ENCODE measurements at regions not wholly inside any gene's neighbourhood (a gene's known extent, or its start where the extent isn't known, plus 50 kb on each side); places are given as distances from the start of the nearest gene placed in this dataset.
A peak's percentile ranks its signal among the peaks of the same experiment; 100 is the strongest.
"Not testable (repeated sequence)": the region's sequence is repeated elsewhere in the genome, so short reads cannot be mapped to it uniquely, and the experiment has no call there.

DNA sequence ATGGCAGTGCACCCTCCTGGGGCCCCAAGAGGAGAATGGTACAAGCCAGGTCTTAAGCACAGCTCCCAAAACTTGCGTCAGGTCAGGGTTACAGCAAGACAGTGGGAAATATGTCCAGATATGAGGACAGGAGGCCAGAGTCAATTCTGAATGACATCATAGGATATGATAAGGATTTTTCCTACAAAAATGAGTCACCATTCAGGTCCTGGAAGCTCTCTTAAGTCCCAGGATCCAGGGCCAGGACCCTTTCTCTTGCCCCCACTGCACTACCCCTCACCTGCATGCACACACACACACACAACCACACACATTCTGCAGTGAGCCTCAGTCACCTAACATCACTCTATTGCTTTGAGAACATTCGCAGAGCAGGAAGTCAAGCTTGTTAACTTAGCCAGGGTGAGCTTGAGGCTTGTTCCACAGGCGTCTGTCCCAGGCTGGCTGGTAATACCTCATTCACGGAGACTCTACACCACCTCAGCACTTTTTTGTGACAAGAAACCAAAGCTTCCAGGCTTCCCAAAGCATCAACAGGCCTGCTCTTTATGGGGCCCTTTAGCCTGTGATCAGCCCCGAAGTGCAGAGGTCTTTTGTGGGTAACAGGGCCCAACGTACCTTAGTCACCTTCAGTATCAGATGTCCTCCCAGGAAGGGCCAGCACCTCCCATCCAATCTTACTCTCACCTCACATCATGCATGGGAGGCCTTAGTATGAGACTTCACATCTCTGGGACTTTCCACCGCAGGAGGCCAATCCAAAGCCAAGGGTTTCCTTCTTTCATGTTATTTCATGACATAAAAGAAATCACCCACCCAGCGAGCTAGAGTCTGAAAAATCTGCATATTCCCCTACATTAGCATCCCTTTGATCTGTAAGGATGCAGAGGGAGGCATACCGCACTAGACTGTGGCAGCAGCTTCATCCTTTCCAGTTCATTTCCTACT is 74.0 kb upstream of the LIPC start:
- peak; percentile 12 for DNase-seq (ENCODE audit: low read depth in 2 of 2)

DNA sequence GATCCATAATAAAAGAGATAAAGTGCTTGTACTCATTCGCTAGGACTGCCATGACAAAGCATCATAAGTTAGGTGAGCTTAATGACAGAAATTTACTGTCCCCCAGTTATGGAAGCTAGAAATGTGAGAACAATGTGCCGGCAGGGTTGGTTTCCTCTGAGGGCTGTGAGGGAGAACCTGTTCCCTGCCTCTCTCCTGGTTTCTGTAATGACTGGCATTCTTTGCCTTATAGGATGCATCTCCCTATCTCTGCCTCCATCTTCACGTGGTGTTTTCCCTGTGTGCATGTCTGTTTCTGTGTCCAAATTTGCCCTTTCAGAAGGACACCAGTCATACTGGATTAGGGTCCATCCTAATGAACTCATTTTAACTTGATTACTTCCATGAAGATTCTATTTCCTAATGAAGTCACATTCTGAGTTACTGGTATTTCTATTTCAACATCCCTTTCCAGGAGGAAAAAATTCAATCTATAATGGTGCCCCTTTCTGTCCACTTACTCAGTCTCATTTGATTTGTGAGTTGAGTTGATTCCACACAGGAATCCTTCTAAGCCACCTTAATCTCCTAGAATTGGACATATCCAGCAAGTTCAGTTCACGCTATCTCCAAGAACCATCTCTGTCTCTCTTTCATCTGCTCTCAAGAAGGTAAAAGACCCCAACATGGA is 71.2 kb upstream of the LIPC start:
- DNase-seq (ENCODE audit: low read depth in 2 of 2), result no peak

DNA sequence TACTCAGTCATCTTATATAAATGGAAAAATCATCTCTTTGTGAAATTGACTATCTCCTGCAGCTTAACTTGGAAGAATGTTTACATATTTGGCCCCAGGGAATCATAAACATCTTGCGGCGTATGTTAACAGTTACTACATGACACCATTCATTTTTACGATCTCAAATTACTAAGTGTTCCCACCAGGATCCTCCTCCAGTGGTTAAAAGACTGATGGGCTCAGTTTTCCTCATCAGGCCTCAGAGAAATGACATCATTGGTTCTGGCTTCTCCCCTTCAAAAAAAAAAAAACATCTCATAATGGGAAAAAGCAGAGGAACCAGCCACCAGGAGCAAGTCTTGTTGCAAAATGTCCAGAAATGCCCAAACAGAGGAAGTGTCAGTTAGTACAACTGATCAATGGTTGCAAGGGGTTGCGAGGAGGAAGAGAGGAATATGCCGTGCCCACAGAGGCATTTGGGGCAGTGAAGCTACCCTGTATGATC is 70.5 kb upstream of the LIPC start:
- no peak for DNase-seq (ENCODE audit: low read depth in 2 of 2)

DNA sequence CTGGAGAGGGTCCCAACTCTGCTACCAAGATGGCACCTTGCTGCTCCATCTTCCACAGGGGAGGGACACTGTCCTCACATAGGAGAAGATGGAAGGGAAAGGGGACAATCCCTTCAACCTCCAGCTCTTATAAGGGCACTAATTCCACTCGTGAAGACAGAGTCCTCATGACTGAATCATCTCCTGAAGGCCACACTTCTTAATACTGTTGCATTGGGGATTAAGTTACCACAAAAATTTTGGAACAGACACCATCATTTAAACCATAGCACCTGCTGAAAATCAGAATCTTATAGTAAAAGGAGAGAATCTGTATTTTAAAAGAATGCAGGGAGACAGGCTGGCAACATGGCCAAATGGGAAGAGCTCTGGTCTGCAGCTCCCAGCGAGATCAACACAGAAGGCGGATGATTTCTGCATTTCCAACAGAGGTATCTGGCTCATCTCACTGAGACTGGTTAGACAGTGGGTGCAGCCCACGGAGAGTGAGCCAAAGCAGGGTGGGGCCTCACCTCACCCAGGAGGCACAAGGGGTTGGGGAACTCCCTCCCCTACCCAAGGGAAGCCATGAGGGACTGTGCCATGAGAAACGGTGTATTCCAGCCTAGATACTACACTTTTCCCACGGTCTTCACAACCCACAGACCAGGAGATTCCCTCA is 69.4 kb upstream of the LIPC start:
- no peak for DNase-seq (ENCODE audit: low read depth in 2 of 2)

DNA sequence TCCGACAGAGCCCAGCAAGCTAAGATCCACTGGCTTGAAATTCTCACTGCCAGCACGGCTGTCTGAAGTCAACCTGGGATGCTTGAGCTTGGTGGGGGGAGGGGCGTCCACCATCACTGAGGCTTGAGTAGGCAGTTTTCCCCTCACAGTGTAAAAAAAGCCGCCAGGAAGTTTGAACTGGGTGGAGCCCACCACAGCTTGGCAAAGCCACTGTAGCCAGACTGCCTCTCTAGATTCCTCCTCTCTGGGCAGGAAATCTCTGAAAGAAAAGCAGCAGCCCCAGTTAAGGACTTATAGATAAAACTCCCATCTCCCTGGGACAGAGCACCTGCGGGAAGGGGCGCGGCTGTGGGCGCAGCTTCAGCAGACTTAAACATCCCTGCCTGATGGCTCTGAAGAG is 68.7 kb upstream of the LIPC start:
- not testable (repeated sequence) for DNase-seq (ENCODE audit: low read depth in 2 of 2)

DNA sequence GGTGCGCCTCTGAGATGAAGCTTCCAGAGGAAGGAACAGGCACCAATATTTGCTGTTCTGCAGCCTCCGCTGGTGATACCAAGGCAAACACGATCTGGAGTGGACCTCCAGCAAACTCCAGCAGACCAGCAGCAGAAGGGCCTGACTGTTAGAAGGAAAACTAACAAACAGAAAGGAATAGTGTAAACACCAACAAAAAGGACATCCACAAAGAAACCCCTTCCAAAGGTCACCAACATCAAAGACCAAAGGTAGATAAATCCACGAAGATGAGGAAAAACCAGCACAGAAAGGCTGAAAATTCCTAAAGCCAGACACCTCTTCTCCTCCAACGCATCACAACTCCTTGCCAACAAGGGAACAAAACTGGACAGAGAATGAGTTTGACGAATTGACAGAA is 68.1 kb upstream of the LIPC start:
- not testable (repeated sequence) for DNase-seq (ENCODE audit: low read depth in 2 of 2)

DNA sequence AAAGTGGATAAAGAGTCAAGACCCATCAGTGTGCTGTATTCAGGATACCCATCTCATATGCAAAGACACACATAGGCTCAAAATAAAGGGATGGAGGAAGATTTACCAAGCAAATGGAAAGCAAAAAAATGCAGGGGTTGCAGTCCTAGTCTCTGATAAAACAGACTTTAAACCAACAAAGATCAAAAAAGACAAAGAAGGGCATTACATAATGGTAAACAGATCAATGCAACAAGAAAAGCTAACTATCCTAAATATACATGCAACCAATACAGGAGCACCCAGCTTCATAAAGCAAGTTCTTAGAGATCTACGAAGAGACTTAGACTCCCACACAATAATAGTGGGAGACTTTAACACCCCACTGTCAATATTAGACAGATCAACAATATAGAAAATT is 66.7 kb upstream of the LIPC start:
- not testable (repeated sequence) for DNase-seq (ENCODE audit: low read depth in 2 of 2)

DNA sequence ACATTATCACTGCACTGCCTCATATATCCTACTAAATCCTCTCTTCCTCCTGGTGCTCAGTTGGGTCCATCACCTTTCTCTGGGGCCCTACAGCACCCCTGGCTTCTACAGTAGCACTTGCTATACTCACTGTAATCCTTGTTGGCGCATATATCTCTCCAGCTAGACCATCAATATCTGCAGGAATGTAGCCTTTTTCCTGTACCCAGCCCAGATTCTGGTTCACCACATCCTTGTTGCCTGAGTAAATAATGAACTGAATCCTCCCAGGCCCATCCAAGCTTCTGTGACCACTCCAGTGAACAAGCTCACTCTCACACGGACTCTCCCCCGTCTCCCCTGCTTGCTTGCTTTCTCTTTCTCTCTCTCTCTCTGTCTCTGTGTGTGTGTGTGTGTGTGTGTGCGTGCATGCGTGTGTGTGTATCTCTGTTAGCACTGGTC is 62.5 kb upstream of the LIPC start:
- no peak for DNase-seq (ENCODE audit: low read depth in 2 of 2)

DNA sequence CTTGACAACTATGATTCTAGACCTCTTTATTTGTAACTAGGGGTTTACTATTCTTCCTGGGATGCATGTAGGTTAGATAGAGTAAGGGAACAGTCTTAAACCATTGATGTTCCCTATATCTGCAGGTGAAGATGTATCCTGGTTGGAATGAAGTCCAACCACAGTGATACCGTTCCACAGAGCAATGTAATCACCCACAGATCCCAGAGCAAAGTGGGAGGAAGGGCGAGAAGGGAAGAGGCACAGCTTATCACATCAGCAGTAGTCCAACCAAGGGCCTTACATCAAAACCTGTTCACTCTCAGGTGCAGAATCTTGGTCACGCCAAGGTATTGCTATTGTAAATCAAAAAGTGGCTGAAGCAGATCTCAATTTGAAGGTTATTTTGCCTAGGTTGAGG is 61.8 kb upstream of the LIPC start:
- DNase-seq (ENCODE audit: low read depth in 2 of 2), result no peak

DNA sequence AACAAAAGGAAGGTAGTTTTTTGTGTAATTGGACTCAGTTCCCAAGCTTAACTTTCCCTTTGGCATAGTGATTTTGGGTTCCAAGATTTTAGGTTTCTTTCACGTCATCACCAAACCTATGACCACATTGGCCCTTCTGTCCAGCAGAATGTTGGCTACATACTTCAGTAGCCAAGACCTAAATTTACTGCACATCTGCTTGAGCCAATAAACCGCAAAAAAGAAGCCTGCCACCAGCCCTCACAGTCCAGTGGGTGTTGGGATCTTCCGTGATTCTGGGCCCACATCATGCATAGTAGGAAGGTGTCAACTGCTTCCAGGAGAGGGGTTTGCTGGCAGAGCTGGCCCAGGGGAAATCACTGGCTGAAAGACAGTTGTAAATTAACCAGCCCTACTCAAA is 57.6 kb upstream of the LIPC start:
- no peak for DNase-seq (ENCODE audit: low read depth in 2 of 2)

DNA sequence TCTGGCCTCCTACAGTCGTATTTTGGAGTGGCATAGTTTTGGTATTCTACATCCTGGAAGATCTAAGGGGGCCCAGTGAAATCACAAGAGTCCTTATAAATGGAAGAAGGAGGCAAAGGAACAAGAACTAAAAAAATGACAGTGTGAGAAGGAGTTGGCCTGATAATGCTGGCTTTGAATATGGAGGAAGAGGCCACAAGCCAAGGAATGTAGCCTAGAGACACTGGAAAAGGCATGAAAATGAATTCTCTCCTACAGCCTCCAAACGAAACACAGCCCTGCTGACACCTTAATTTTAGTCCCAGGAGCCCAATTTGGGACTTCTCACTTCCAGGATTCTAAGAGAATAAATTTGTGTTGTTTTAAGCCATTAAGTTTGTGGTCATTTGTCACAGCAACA is 54.6 kb upstream of the LIPC start:
- DNase-seq (ENCODE audit: low read depth in 2 of 2), result no peak

DNA sequence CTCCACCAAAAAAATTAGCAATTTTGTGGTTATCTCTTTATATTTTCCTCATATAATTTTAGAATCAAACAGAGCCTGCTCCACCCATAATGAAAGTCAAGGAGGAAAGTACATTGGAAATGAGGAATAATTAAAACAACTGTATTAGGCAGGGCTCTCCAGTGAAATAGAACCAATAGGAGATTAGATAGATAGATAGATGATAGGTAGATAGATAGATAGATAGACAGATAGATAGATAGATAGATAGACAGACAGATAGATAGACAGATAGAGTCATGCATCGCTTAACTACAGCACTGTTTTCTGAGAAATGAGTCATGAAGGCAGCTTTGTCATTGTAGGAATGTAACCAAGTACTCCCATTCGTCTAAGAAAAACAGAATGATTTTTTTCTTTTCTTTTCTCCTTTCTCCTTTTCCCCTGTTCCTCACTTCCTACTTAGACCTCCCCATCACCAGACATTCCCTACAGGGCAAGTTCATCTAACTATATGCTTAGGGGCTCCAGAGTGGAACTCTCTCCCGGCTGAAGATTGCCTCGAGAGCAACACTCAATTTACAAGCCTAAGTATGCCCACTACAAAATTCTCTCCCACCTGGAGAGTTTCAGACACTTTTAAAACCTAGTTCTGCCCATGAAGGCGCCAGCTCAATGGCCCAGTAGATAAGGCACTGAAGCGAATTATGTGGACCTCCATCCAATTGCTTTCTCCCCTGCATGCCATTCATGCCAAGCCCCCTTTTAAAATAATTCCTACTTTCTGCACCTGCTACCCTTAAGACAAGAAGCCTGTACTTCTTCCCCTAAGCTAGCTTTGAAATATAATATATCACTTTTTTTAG is 53.3 kb upstream of the LIPC start:
- DNase-seq (ENCODE audit: low read depth in 2 of 2), result no peak

DNA sequence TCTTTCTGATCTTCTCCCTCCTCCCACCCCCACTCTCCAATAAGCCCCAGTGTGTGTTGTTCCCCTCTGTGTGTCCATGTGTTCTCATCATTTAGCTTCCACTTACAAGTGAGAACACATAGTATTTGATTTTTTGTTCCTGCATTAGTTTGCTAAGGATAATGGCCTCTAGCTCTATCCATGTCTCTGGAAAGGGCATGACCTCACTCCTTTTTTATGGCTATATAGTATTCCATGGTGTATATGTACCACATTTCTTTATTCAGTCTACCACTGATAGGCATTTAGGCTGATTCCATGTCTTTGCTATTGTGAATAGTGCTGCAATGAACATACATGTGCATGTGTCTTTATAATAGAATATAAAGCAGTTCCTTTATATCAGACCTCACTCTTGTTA is 52.3 kb upstream of the LIPC start:
- not testable (repeated sequence) for DNase-seq (ENCODE audit: low read depth in 2 of 2)

DNA sequence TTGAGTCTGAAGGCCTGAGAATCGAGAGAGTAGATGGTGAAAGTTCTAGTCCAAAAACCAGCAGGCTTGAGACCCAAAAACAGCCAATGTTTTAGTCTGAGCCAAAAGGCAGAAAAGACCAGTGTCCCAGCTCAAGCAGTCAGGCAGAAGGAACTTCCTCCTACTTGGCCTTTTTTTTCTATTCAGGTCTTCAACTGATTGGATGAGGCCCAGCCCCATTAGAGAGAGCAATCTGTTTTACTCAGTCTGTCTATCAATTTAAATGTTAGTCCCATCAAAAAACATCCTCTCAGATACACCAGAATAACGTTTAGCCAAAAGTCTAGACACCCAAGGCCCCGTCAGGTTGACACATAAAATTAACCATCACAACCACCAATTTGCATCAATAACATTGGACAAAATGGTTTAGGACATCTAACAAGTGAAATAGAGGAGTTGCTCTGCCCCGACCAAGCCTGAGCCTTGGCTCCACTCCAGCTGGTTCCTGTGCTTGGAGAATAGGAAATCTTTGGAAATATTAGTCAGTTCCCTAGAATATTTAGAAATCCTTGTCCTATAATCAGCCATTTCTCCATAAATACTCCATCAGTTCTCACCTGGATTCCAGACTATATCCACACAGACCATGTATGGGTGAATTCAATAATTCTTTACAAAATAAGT is 51.4 kb upstream of the LIPC start:
- DNase-seq (ENCODE audit: low read depth in 2 of 2), result no peak

DNA sequence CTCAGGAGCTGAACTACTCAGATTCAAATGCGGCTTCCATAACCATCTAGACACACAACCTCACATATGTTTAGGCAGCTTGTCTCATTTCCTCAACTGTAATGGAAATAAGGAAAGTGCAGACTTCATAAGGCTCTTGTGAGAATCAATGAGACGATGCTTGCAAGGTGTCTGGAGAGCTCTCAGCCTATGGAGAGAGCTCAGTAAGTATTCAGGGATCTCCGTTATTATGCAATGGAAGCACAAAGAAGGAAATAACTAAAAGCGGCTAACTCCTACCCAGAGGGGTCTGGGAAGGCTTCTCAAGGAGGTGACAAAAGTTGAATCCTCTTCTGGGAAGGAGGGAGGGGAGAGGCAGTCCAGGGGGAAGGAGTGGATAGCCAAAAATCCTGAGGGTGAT is 50.1 kb upstream of the LIPC start:
- no peak for DNase-seq (ENCODE audit: low read depth in 2 of 2)

Data from stimulated activated CD4-positive, alpha-beta T cell treated with anti-CD3 and anti-CD28 coated beads, Interleukin-12 subunit alpha, Interleukin-12 subunit beta, amount 100 ng/mL, for 24 hours (primary cell).